Esophagus mucosa (tissue), 1 donor: ENCODE measurements at regions not wholly inside any gene's neighbourhood (a gene's known extent, or its start where the extent isn't known, plus 50 kb on each side); places are given as distances from the start of the nearest gene placed in this dataset.
"Not testable (repeated sequence)": the region's sequence is repeated elsewhere in the genome, so short reads cannot be mapped to it uniquely, and the experiment has no call there.

Experiments used
- ATAC-seq: fragments of 200-7000 bp; cut with Tn5 transposase; one replicate; pipeline ENCODE4 v1.9.1; 2020
- donor health status: DM: yes; HTN: yes; CAD: no.

- ATAC-seq: not testable (repeated sequence)
Measured at GRCh38 chr5:145446875-145447274, 388.3 kb downstream of the PRELID2 start.

DNA sequence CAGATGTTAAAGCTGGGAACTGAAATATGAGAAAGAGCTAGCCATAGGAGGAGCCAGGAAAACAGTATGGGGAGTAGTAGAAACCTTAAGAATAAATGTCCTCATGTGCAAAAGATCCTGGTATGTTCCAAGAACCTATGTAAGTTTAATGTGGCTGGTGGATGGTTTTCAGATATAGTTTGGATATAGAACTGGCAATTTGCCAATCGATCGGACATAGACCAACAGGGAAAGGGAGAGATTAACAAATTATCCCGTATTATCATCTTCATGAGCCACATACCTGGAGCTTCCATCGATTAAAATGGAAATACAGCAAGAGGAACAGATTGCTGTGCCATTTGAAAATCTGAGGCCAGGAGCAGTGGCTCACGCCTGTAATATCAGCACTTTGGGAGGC, 388.7 kb downstream of the PRELID2 start:
- no peak for ATAC-seq

DNA sequence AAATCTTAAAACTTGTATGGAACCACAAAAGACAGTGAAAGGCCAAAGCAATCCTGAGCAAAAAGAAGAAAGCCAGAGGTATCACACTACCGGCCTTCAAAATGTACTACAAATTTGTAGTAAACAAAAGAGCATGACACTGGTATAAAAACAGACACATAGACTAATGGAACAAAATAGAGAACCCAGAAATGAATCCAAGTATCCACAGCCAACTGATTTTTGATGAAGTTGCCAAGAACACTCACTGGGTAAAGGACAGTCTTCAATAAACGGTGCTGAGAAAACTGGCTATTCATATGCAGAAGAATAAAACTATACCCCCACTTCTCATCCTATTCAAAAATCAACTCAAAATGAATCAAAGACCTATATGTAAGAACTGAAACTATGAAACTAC, 390.1 kb downstream of the PRELID2 start:
- no peak for ATAC-seq

DNA sequence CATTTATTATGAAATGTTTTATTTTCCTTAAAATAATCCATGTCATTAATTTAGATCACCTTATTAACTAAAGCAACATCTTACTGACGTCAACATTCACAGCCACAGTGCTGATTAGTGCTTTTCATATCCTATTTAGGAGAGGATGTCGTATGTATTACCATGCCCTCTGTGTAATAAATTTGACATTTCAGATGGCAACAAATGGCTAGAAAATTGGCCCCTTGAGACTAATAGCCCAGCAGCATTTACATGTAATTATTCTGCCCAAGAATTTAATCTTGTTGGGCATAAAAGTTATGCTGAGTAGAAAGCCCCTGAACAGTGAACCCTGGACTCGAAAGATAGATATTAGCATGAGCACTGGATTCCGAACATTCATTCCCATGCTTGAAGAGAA, 391.2 kb downstream of the PRELID2 start:
- no peak for ATAC-seq

GRCh38 chr5:145443366-145443765, 391.8 kb downstream of the PRELID2 start:
- ATAC-seq: no peak

- not testable (repeated sequence) for ATAC-seq
Measured at GRCh38 chr5:145442661-145443060, 392.5 kb downstream of the PRELID2 start.

DNA sequence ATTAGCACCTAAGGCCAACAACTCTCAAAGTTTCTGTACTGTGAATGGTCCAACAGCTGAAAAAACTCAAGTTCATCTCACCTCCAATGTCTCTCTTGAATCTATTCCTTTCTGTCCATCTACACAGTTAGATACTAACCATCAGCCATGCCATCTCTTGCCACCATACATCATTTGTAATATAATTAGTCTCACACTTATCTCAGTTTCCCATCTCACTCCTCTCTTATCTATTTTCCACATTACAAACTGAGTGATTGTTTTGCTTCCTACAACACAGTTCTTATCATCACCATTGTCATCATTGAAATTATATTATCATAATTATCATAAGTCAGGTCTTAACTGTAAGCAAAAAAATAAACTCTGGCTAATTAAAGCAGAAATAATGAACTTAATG, 393.9 kb downstream of the PRELID2 start:
- ATAC-seq: no peak

- no peak for ATAC-seq
Measured at GRCh38 chr5:145437627-145438026, 397.5 kb downstream of the PRELID2 start.

GRCh38 chr5:145433077-145433476, 402.1 kb downstream of the PRELID2 start:
- ATAC-seq: no peak

- ATAC-seq: no peak
Measured at GRCh38 chr5:145429170-145429569, 406.0 kb downstream of the PRELID2 start.

DNA sequence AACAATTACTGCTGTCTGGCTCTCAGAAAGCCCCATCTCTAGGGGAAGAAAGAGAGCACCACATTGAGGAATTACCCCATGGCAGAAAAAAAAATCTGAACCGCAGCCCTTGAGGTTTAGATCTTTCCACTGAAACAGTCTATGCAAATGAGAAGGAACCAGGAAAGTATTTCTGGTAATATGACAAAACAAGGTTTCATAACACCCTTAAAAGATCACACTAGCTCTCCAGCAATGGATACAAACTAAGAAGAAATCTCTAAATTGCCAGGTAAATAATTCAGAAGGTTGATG, 427.1 kb downstream of the PRELID2 start:
- no peak for ATAC-seq

- ATAC-seq: no peak
Measured at GRCh38 chr5:145407300-145408047, 427.7 kb downstream of the PRELID2 start.

DNA sequence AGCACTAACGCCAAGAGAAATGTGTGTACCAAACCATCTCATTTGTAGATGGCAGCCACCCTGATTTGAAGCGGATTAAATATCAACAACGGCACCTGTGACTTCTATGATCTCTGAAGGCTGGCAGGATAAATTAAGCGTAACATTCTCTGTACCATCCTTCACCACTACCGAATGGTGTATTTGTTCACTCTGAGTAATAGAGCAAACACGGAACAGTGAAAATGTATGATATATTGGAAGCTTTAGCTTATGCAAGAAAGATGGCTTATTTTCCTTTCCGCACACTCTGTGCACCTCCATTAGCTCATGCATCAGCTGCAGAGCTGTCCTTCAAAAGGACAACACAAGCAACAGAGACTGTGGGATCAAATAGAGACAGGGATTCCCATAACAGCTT, 431.1 kb downstream of the PRELID2 start:
- no peak for ATAC-seq

DNA sequence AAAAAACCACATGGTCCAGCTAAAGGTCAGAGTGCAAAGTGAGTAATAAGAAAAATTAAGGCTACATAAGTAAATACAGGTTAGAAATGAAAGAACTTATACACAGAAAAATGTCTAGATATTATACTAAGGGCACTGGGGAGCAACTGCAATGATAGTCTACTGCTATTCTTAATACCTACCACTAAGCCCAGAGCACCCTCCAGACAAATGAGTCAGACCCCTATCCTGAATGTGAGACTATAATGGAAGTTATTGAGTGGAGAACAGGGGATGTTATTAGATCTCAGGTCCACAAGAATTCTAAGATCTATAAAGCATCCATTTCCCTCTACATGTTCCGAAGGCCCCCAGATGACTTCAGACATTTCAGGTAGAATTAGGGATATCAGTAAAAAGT, 438.3 kb downstream of the PRELID2 start:
- ATAC-seq: no peak

DNA sequence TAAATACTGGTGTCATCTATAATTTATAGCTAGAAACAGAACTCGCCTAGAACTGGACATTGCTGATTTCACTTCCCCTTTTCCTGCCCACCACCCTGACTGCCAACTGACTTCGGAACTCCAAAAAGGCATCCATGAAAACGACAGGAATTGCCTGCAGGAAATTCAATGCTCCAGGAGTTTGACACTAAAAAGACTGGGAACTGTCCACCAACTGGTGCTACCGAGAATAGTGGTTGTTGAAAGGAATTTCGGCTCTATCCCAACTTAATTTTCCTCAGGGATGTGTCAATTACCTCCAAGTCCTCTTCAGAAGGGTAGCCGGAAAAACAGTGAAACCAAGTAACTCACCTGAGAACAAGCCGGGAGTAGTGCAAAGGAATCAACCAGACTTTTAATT, 440.0 kb downstream of the PRELID2 start:
- ATAC-seq: not testable (repeated sequence)

DNA sequence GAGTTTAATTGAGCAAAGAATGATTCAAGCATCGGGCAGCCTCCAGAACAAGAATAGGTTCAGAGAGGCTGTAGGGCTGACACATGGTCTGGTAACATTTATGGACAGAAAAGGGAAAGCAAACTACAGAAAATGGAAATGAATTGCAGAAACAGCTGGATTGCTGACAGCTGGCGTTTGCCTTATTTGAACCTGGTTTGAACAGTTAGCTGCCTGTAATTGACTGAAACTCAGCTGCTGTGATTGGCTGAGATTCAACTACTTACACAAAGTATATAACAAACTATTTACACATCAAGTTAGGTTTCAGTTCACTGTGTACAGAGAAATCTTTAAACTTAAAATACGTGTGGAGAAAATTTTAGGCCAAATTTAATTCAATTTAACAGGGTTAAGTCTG, 441.7 kb downstream of the PRELID2 start:
- no peak for ATAC-seq

DNA sequence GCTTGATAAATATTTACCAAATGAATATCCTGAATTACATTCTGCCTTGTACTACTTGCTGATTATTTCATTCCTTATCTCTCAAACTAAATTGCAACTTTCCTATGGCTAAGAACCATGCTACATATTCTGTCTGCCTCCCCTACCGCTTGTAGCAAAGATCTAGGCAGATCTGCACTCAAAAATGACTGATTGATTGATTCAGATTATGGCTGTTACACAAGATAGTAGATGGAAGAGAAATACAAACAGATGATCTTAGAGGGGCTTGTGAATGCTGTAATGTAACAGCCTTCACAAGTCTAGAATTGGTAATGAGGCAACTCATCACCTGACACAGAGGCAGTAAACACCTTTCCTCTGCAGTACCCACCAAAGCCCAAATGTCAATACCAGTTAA, 446.1 kb downstream of the PRELID2 start:
- no peak for ATAC-seq

- no peak for ATAC-seq
Measured at GRCh38 chr5:145385276-145385675, 449.9 kb downstream of the PRELID2 start.

DNA sequence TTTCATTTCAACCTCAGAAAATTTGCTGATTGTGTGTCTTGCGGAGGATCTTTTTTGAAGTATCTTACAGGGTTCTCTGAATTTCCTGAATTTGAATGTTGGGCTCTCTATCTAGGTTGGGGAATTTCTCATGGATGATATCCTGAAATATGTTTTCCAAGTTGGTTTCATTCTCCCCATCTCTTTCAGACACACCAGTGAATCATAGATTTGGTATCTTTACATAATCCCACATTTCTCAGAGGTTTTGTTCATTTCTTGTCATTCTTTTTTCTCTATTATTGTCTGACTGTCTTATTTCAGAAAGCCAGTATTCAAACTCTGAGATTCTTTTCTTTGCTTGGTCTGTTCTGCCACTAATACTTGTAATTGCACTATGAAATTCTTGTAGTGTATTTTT, 456.9 kb downstream of the PRELID2 start:
- ATAC-seq: no peak

- ATAC-seq: no peak
Measured at GRCh38 chr5:145375521-145375920, 459.6 kb downstream of the PRELID2 start.

GRCh38 chr5:145365464-145365863, 469.7 kb downstream of the PRELID2 start:
- no peak for ATAC-seq

DNA sequence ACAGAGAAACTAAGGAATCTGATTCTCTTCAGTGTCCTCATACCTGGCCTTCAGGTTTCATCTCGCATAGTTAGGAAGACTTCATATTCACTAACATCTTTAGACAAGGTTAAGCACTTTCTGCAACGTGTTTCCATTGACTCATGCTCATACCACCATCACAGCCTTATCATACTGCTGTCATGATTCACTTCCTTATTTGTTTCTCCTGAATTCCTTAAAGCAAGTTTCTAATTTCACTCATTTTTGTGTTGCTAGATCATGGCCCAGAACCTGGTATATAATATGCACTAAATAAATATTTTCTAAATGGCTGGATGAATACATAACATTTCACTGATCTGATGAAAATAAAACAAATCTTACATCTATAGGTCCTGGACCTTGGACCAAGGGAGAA, 472.9 kb downstream of the PRELID2 start:
- ATAC-seq: no peak

DNA sequence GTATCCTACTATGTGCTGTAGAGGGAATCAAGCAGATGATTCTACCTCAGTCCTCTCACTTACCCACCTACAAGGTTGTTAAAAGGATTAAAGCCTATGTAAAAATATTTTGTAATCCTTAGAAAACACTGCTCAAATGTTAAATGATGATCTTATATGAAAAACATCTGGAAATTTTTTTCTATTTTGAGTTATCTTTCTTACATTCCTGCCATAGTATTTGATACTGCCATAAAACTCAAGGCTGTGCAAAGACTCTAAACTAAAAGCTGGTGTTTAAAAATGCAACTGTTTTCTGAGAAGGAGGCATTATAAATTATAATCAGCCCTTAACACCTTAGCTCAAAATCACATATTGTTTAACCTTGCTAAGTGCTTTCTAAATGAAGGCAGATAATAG, 474.2 kb downstream of the PRELID2 start:
- no peak for ATAC-seq

- no peak for ATAC-seq
Measured at GRCh38 chr5:145350513-145350912, 484.6 kb downstream of the PRELID2 start.

DNA sequence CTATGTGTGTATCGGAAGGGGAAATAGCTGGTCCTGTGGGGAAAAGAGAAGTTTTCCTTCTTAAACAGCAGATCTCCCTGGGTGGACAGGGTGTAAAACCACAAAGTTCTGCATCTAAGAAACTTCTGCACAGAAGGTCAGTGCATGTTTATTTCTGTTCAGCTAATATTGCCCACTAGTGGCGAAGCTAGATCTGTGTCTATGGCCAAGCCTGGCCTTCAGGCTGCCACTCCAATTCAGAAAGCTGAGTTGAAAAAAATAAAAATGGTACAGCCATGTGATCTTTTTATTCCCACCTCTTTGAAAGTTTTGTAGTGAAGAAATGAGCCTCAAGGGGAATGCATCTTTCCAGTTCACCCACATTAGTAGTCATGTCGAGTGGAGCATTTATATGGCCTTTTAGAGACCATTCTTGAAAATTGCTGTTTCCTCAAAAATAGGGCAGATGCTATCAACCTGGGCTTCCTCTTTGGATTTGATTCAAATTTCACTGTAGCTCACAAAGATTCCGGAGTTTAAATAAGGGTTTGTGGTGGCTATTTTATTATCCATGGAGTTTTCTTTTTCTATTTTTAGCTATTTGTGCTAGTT, 488.0 kb downstream of the PRELID2 start:
- no peak for ATAC-seq
